PFSK-1 (cell line): ENCODE measurements at regions not wholly inside any gene's neighbourhood (a gene's known extent, or its start where the extent isn't known, plus 50 kb on each side); places are given as distances from the start of the nearest gene placed in this dataset.

ENCODE experiments used
- POLR2AphosphoS5 ChIP-seq: IDR thresholded peaks from 2 replicates; pipeline ENCODE4 v1.6.1; 2012; ENCODE audit warnings: low read depth, mild to moderate bottlenecking, control low read depth, low read length, moderate library complexity
- SIN3A ChIP-seq: IDR thresholded peaks from 2 replicates; pipeline ENCODE4 v1.6.1; 2012; ENCODE audit warnings: mild to moderate bottlenecking, low read length, moderate library complexity, borderline replicate concordance; ENCODE audit not compliant: insufficient read depth
- TAF1 ChIP-seq: IDR thresholded peaks from 2 replicates; pipeline ENCODE4 v1.6.1; 2012; ENCODE audit warnings: low read length, control low read depth, borderline replicate concordance; ENCODE audit not compliant: insufficient read depth
- TF ChIP-seq, protein P1 (sequence below), 2 experiments: IDR thresholded peaks; 2 replicates each; pipeline versions ENCODE4 v1.6.1 to v1.8.0; 2011 to 2012; ENCODE audit warnings: low read depth in 2 of 2, low read length in 2 of 2, control low read depth in 1 of 2, inconsistent platforms in 1 of 2, mild to moderate bottlenecking in 1 of 2, moderate library complexity in 1 of 2; ENCODE audit not compliant: insufficient read depth in 1 of 2

DNA sequence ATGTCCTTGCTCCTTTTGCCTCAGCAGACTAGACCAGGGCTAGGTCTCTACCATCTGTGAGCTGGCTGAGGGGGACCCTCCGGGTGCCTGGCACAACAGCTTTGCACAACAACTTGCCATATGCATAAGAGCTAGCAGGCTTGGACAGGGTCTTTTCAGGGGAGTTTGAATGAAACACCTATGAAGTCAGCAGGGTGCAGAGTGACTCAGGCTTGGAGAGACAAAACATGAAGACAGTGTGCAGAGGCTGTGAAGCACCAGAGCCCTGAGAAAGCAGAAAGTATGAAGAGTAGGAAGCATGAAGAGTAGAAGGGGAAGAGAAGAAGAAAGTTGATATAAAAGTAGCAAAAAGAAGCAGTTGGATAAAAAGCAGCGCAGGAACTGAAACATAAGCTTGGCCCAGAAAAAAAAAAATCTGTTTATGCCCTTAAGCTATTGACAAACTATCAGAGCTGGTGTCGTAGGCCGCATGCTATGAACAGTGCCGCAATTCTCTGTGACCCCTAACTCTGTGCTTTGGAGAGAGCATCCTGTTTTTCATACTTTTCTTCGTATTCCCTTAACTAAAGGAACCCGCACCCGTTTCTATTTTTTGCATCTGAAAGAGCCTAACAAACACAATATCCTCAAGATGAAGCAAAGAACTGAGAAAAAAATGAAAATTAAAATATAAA is 52.7 kb upstream of the FAM216B start:
- TF ChIP-seq TAF1 (no peak), POLR2AphosphoS5 (no peak), SIN3A (no peak)
- TF ChIP-seq, protein P1, sequence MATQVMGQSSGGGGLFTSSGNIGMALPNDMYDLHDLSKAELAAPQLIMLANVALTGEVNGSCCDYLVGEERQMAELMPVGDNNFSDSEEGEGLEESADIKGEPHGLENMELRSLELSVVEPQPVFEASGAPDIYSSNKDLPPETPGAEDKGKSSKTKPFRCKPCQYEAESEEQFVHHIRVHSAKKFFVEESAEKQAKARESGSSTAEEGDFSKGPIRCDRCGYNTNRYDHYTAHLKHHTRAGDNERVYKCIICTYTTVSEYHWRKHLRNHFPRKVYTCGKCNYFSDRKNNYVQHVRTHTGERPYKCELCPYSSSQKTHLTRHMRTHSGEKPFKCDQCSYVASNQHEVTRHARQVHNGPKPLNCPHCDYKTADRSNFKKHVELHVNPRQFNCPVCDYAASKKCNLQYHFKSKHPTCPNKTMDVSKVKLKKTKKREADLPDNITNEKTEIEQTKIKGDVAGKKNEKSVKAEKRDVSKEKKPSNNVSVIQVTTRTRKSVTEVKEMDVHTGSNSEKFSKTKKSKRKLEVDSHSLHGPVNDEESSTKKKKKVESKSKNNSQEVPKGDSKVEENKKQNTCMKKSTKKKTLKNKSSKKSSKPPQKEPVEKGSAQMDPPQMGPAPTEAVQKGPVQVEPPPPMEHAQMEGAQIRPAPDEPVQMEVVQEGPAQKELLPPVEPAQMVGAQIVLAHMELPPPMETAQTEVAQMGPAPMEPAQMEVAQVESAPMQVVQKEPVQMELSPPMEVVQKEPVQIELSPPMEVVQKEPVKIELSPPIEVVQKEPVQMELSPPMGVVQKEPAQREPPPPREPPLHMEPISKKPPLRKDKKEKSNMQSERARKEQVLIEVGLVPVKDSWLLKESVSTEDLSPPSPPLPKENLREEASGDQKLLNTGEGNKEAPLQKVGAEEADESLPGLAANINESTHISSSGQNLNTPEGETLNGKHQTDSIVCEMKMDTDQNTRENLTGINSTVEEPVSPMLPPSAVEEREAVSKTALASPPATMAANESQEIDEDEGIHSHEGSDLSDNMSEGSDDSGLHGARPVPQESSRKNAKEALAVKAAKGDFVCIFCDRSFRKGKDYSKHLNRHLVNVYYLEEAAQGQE (IDR thresholded peaks at IDR 0.05; ENCODE audit: insufficient read depth in 1 of 2, low read depth in 2 of 2, low read length in 2 of 2) = no peak
